DND-41 (cell line): ENCODE measurements at regions not wholly inside any gene's neighbourhood (a gene's known extent, or its start where the extent isn't known, plus 50 kb on each side); places are given as distances from the start of the nearest gene placed in this dataset.

Source experiments
- ATAC-seq: fragments of 200-7000 bp; cut with Tn5 transposase; 3 replicates; pipeline ENCODE4 v1.9.1; 2021; ENCODE audit warnings: low read depth; ENCODE audit not compliant: insufficient read depth
- DNase-seq: peaks from one replicate; pipeline ENCODE4 v3.0.0-alpha.2; 2020
- H2AFZ ChIP-seq: 2 replicates; pipeline ENCODE4 v1.6.0; 2012; ENCODE audit warnings: low read depth, low read length
- H3K27ac ChIP-seq: 2 replicates; pipeline ENCODE4 v1.5.1; 2012; ENCODE audit warnings: low read length, inconsistent platforms
- H3K27me3 ChIP-seq: fragments of 200-600 bp; sonication (generic); 2 replicates; pipeline ENCODE4 v1.6.0; 2012; ENCODE audit warnings: low read length, mild to moderate bottlenecking, inconsistent platforms; ENCODE audit not compliant: insufficient read depth, poor library complexity
- H3K36me3 ChIP-seq: 2 replicates; pipeline ENCODE4 v1.5.1; 2012; ENCODE audit warnings: low read length, inconsistent platforms; ENCODE audit not compliant: insufficient read depth
- H3K4me1 ChIP-seq: 2 replicates; pipeline ENCODE4 v1.5.1; 2012; ENCODE audit warnings: mild to moderate bottlenecking, low read length; ENCODE audit not compliant: insufficient read depth
- H3K4me2 ChIP-seq: 2 replicates; pipeline ENCODE4 v1.6.0; 2012; ENCODE audit warnings: mild to moderate bottlenecking, moderate library complexity, low read length, inconsistent platforms; ENCODE audit not compliant: insufficient read depth
- H3K4me3 ChIP-seq, 2 experiments: fragments of 200-600 bp in 1 of 2; shearing (Covaris generic) in 1 of 2; 2 replicates each; pipeline ENCODE4 v1.5.1; 2012 to 2016; ENCODE audit warnings: inconsistent platforms in 2 of 2, low read length in 2 of 2, mild to moderate bottlenecking in 2 of 2, low read depth in 1 of 2, moderate library complexity in 1 of 2
- H3K79me2 ChIP-seq: 2 replicates; pipeline ENCODE4 v1.6.0; 2012; ENCODE audit warnings: low read length, inconsistent platforms; ENCODE audit not compliant: insufficient read depth
- H3K9ac ChIP-seq: 2 replicates; pipeline ENCODE4 v1.6.0; 2012; ENCODE audit warnings: low read depth, mild to moderate bottlenecking, inconsistent platforms, low read length, moderate library complexity
- H3K9me3 ChIP-seq: 2 replicates; pipeline ENCODE4 v1.5.1; 2012; ENCODE audit warnings: low read length, moderate library complexity, mild to moderate bottlenecking, inconsistent platforms; ENCODE audit not compliant: insufficient read depth, severe bottlenecking
- H4K20me1 ChIP-seq: 2 replicates; pipeline ENCODE4 v1.6.0; 2012; ENCODE audit warnings: low read length; ENCODE audit not compliant: insufficient read depth
- CTCF ChIP-seq: IDR thresholded peaks from 2 replicates; pipeline ENCODE4 v1.5.1; 2012; ENCODE audit warnings: borderline replicate concordance, low read length, moderate library complexity, mild to moderate bottlenecking; ENCODE audit not compliant: poor library complexity, severe bottlenecking; ENCODE audit errors: extremely low read depth
- EZH2 ChIP-seq: IDR thresholded peaks from 3 replicates; pipeline ENCODE4 v1.6.1; 2012; ENCODE audit warnings: borderline replicate concordance, low read depth, mild to moderate bottlenecking, moderate library complexity, low read length, inconsistent platforms; ENCODE audit not compliant: severe bottlenecking

GRCh38 chr5:167594061-167594435 lies 697.4 kb upstream of the WWC1 start:
- Histone ChIP-seq H3K36me3 (no peaks in the 10 kb centered on the region), H3K4me1 (no peaks in the 10 kb centered on the region), H3K9me3 (no peaks in the 10 kb centered on the region), H3K27ac (no peak overlapping the region), H3K4me3 (no peak overlapping the region), H2AFZ (no peak overlapping the region), H3K9ac (no peak overlapping the region), H3K4me2 (no peak overlapping the region), H3K27me3 (no peaks in the 10 kb centered on the region), H3K79me2 (no peaks in the 10 kb centered on the region), H4K20me1 (no peaks in the 10 kb centered on the region)
- DNase-seq (no peak), ATAC-seq (no peak)
- no peak for TF ChIP-seq EZH2

- no peak overlapping the region for H3K9ac ChIP-seq
- H3K79me2 ChIP-seq: no peaks in the 10 kb centered on the region
- H4K20me1 ChIP-seq: no peaks in the 10 kb centered on the region
- no peak overlapping the region for H3K4me3 ChIP-seq
- H3K4me1 ChIP-seq: no peaks in the 10 kb centered on the region
- H3K36me3 ChIP-seq: no peaks in the 10 kb centered on the region
- no peak overlapping the region for H3K4me2 ChIP-seq
- ATAC-seq: no peak
- no peaks in the 10 kb centered on the region for H3K9me3 ChIP-seq
- no peak overlapping the region for H3K27ac ChIP-seq
- H3K27me3 ChIP-seq: no peaks in the 10 kb centered on the region
- DNase-seq: no peak
- H2AFZ ChIP-seq: no peak overlapping the region
- TF ChIP-seq CTCF (no peak), EZH2 (no peak)
Measured at GRCh38 chr5:167594750-167595149, 696.7 kb upstream of the WWC1 start.

GRCh38 chr5:167595196-167595595 lies 696.2 kb upstream of the WWC1 start:
- H3K4me2 ChIP-seq: no peak overlapping the region
- H3K27ac ChIP-seq: no peak overlapping the region
- no peaks in the 10 kb centered on the region for H3K79me2 ChIP-seq
- H4K20me1 ChIP-seq: no peaks in the 10 kb centered on the region
- no peaks in the 10 kb centered on the region for H3K9me3 ChIP-seq
- H3K4me1 ChIP-seq: no peaks in the 10 kb centered on the region
- no peak for DNase-seq
- no peaks in the 10 kb centered on the region for H3K27me3 ChIP-seq
- H3K4me3 ChIP-seq: no peak overlapping the region
- H3K36me3 ChIP-seq: no peaks in the 10 kb centered on the region
- H3K9ac ChIP-seq: no peak overlapping the region
- no peak overlapping the region for H2AFZ ChIP-seq
- ATAC-seq: no peak
- no peak for TF ChIP-seq EZH2
- TF ChIP-seq CTCF: no peak

GRCh38 chr5:167598166-167598565 lies 693.3 kb upstream of the WWC1 start:
- ATAC-seq (no peak), DNase-seq (no peak)
- H3K9me3 ChIP-seq: no peaks in the 10 kb centered on the region
- H3K9ac ChIP-seq: no peak overlapping the region
- H3K27me3 ChIP-seq: no peaks in the 10 kb centered on the region
- no peak overlapping the region for H3K4me2 ChIP-seq
- H3K36me3 ChIP-seq: no peaks in the 10 kb centered on the region
- H3K4me1 ChIP-seq: no peaks in the 10 kb centered on the region
- no peak overlapping the region for H3K27ac ChIP-seq
- H3K4me3 ChIP-seq: no peak overlapping the region
- no peak overlapping the region for H2AFZ ChIP-seq
- no peaks in the 10 kb centered on the region for H4K20me1 ChIP-seq
- TF ChIP-seq CTCF (no peak), EZH2 (no peak)
- H3K79me2 ChIP-seq: no peaks in the 10 kb centered on the region
